HEK293 (cell line): ENCODE measurements at regions not wholly inside any gene's neighbourhood (a gene's known extent, or its start where the extent isn't known, plus 50 kb on each side); places are given as distances from the start of the nearest gene placed in this dataset.

Experiments
- CTCF ChIA-PET: fragments of 350-600 bp; formaldehyde crosslinking; extraction: SDS; loops from one replicate; lab custom pipeline; 2021; ENCODE audit warnings: antibody characterized with exemption; lab: Yijun Ruan, JAX
- POLR2A ChIA-PET: fragments of 300-600 bp; formaldehyde crosslinking; extraction: SDS; loops from one replicate; lab custom pipeline; 2020; ENCODE audit warnings: antibody characterized with exemption, inconsistent platforms; lab: Yijun Ruan, JAX
- H3K27ac ChIP-seq: fragments of 200-500 bp; sonication (Bioruptor generic); 2 replicates; pipeline ENCODE4 v1.5.1; 2014; ENCODE audit warnings: low read depth, low read length, control low read depth, inconsistent platforms; ENCODE audit errors: extremely low read depth
- H3K36me3 ChIP-seq, 2 experiments: fragments of 200-500 bp in 1 of 2; sonication (Bioruptor generic) in 1 of 2; 1 replicate in 1 of 2; 2 replicates in 1 of 2; pipeline ENCODE4 v1.5.1; 2014 to 2017; ENCODE audit warnings: inconsistent platforms in 2 of 2, low read length in 2 of 2; ENCODE audit not compliant: control insufficient read depth in 2 of 2, insufficient read depth in 1 of 2
- H3K4me1 ChIP-seq: fragments of 200-500 bp; sonication (Bioruptor generic); 2 replicates; pipeline ENCODE4 v1.5.1; 2014; ENCODE audit warnings: mild to moderate bottlenecking, low read length, inconsistent platforms; ENCODE audit not compliant: control insufficient read depth, insufficient read depth
- H3K4me3 ChIP-seq: 2 replicates; pipeline ENCODE4 v1.5.1; 2011; ENCODE audit warnings: low read depth, mild to moderate bottlenecking, control low read depth, low read length, moderate library complexity
- H3K9me3 ChIP-seq: fragments of 200-500 bp; sonication (Bioruptor generic); 2 replicates; pipeline ENCODE4 v1.5.1; 2014; ENCODE audit warnings: low read depth, low read length, inconsistent platforms; ENCODE audit not compliant: control insufficient read depth, insufficient read depth
- ZNF121 ChIP-seq: fragments of 450-650 bp; formaldehyde crosslinking; IDR thresholded peaks from 2 replicates; pipeline ENCODE4 v1.5.1; 2016; ENCODE audit warnings: missing biosample characterization, missing genetic modification characterization
- ZNF133 ChIP-seq: fragments of 450-650 bp; formaldehyde crosslinking; IDR thresholded peaks from 2 replicates; pipeline ENCODE4 v1.5.1; 2016; ENCODE audit warnings: missing biosample characterization, missing genetic modification characterization
- ZNF274 ChIP-seq, 2 experiments: fragments of 200-500 bp in 1 of 2; fragments of 450-650 bp in 1 of 2; sonication (Bioruptor generic) in 1 of 2; formaldehyde crosslinking in 1 of 2; IDR thresholded peaks; 2 replicates each; pipeline versions ENCODE4 v1.5.1 to v1.6.1; 2014 to 2016; ENCODE audit warnings: borderline replicate concordance in 1 of 2, inconsistent platforms in 1 of 2, low read length in 1 of 2, missing biosample characterization in 1 of 2, missing genetic modification characterization in 1 of 2
- ZNF341 ChIP-seq: fragments of 450-650 bp; formaldehyde crosslinking; IDR thresholded peaks from 2 replicates; pipeline ENCODE4; 2016; ENCODE audit warnings: low read depth, missing biosample characterization, missing genetic modification characterization
- ZNF510 ChIP-seq: fragments of 450-650 bp; formaldehyde crosslinking; IDR thresholded peaks from 2 replicates; pipeline ENCODE4 v1.5.1; 2018; ENCODE audit warnings: mild to moderate bottlenecking, missing genetic modification characterization, missing biosample characterization; ENCODE audit not compliant: insufficient replicate concordance
- ZNF549 ChIP-seq: fragments of 450-650 bp; IDR thresholded peaks from 2 replicates; pipeline ENCODE4 v1.5.1; 2018; ENCODE audit warnings: missing biosample characterization, missing genetic modification characterization, mild to moderate bottlenecking, inconsistent platforms, moderate library complexity
- ZNF585B ChIP-seq: fragments of 450-650 bp; formaldehyde crosslinking; IDR thresholded peaks from 2 replicates; pipeline ENCODE4 v1.5.1; 2016; ENCODE audit warnings: missing biosample characterization, missing genetic modification characterization
- ZSCAN23 ChIP-seq: fragments of 450-650 bp; formaldehyde crosslinking; IDR thresholded peaks from 2 replicates; pipeline ENCODE4 v1.5.1; 2016; ENCODE audit warnings: missing biosample characterization, missing genetic modification characterization
- TF ChIP-seq, protein P1 (sequence below): fragments of 450-650 bp; formaldehyde crosslinking; IDR thresholded peaks from 2 replicates; pipeline ENCODE4 v1.5.1; 2016; ENCODE audit warnings: missing biosample characterization, missing genetic modification characterization
- TF ChIP-seq, protein P2 (sequence below): fragments of 450-650 bp; formaldehyde crosslinking; IDR thresholded peaks from 2 replicates; pipeline ENCODE4 v1.5.1; 2016; ENCODE audit warnings: missing biosample characterization, missing genetic modification characterization
- TF ChIP-seq, protein P3 (sequence below): fragments of 450-650 bp; formaldehyde crosslinking; IDR thresholded peaks from 2 replicates; pipeline ENCODE4 v1.5.1; 2016; ENCODE audit warnings: missing biosample characterization, missing genetic modification characterization
- TF ChIP-seq, protein P4 (sequence below): fragments of 450-650 bp; formaldehyde crosslinking; IDR thresholded peaks from 2 replicates; pipeline ENCODE4 v1.5.1; 2016; ENCODE audit warnings: missing biosample characterization, missing genetic modification characterization
- TF ChIP-seq, protein P5 (sequence below): sonication (generic); formaldehyde crosslinking; IDR thresholded peaks from 2 replicates; pipeline ENCODE4 v1.8.1; 2022; ENCODE audit warnings: mild to moderate bottlenecking, moderate library complexity, missing genetic modification reagents
- TF ChIP-seq, protein P6 (sequence below): fragments of 450-650 bp; formaldehyde crosslinking; IDR thresholded peaks from 2 replicates; pipeline ENCODE4 v1.5.1; 2016; ENCODE audit warnings: missing biosample characterization, missing genetic modification characterization

DNA sequence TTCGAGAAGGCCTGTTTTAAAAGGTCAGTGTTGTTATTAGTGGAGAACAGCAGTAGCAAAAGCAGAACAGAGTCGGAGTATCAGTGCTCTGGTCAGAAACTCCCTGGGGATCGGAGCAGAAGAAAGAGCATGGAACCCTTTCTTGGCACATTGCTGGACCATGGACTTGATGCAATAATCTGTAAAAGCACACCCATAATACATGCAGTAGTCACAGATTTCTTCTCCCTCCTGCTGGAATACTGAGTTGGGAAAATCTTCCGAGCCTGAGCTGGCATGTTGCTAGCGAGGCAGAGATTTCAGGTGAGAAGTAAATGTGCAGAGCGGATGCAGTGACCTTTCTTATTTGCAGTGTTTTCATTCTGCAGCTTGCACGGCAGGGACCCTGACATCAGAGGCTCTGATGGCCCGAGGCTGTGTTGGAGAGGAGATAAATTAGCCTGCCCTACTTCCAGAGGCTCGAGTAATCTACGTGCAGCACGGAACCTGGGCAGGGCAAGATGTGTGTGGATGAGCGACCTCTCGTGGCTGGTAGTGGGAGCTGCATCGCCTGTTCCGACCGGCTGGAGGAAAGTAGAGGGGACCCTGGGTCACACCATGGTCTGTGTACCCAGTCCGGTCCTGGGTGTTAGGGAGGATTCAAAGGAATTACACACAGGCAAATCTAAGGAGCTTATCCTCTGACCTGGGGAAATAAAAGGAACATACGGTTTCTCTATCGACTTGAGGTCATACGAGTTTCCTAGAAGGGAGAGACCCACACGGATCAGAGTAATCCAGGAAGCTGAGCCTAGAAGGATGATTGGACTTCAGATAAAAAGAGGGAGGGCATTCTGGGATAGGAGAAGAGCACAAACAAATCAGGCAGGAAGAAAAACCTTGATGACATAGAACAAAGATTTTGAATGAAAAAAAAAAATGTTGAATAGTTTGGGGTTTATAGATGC is 137.0 kb upstream of the STMND1 start (continued):
- TF ChIP-seq, protein P1, sequence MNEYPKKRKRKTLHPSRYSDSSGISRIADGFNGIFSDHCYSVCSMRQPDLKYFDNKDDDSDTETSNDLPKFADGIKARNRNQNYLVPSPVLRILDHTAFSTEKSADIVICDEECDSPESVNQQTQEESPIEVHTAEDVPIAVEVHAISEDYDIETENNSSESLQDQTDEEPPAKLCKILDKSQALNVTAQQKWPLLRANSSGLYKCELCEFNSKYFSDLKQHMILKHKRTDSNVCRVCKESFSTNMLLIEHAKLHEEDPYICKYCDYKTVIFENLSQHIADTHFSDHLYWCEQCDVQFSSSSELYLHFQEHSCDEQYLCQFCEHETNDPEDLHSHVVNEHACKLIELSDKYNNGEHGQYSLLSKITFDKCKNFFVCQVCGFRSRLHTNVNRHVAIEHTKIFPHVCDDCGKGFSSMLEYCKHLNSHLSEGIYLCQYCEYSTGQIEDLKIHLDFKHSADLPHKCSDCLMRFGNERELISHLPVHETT (tag by site-specific recombination) = peak; percentile 66; the same call in 1 of the 2 replicates
- TF ChIP-seq, protein P2, sequence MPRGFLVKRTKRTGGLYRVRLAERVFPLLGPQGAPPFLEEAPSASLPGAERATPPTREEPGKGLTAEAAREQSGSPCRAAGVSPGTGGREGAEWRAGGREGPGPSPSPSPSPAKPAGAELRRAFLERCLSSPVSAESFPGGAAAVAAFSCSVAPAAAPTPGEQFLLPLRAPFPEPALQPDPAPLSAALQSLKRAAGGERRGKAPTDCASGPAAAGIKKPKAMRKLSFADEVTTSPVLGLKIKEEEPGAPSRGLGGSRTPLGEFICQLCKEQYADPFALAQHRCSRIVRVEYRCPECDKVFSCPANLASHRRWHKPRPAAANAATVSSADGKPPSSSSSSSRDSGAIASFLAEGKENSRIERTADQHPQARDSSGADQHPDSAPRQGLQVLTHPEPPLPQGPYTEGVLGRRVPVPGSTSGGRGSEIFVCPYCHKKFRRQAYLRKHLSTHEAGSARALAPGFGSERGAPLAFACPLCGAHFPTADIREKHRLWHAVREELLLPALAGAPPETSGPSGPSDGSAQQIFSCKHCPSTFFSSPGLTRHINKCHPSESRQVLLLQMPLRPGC (tag by site-specific recombination) = peak; percentile 82; the same call in 1 of the 2 replicates
- TF ChIP-seq, protein P3, sequence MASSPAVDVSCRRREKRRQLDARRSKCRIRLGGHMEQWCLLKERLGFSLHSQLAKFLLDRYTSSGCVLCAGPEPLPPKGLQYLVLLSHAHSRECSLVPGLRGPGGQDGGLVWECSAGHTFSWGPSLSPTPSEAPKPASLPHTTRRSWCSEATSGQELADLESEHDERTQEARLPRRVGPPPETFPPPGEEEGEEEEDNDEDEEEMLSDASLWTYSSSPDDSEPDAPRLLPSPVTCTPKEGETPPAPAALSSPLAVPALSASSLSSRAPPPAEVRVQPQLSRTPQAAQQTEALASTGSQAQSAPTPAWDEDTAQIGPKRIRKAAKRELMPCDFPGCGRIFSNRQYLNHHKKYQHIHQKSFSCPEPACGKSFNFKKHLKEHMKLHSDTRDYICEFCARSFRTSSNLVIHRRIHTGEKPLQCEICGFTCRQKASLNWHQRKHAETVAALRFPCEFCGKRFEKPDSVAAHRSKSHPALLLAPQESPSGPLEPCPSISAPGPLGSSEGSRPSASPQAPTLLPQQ (tag by site-specific recombination) = peak; percentile 73
- TF ChIP-seq ZNF274 (IDR thresholded peaks at IDR 0.05; ENCODE audit: low read length) (no peak), ZNF274 (tag by site-specific recombination; IDR thresholded peaks at IDR 0.05; ENCODE audit: borderline replicate concordance) (no peak), ZSCAN23 (tag by site-specific recombination) (no peak), ZNF585B (no peak), ZNF121 (no peak)

DNA sequence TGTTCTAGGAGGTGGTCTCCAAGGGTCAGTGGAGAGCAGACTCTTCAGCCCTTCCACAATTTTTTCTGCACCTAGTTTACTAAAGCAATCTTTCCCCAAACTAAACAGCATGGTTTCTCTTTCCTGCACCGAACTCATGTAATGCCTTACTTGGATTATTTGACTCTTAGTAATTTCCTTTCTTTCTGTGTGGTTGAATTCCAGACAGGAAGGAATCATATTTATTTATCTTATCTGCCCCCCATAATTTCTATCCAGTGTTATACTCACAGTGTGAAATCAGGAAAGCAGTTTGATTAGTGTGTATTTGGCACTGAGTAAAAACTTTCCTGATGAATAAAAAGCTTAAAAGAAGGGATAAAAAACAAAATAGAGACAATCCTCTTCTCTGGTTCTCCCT is 140.3 kb upstream of the STMND1 start:
- Histone ChIP-seq H3K4me1 (no peaks in the 10 kb centered on the region; the same call in 1 of the 2 replicates), H3K4me3 (no peak overlapping the region), H3K27ac (no peak overlapping the region), H3K9me3 (no peaks in the 10 kb centered on the region), H3K36me3 (no peaks in the 10 kb centered on the region)
- no peak for TF ChIP-seq ZNF341 (tag by site-specific recombination)
- TF ChIP-seq ZNF510 (tag by site-specific recombination) = no peak
- no peak for TF ChIP-seq ZNF549
- TF ChIP-seq, protein P4, sequence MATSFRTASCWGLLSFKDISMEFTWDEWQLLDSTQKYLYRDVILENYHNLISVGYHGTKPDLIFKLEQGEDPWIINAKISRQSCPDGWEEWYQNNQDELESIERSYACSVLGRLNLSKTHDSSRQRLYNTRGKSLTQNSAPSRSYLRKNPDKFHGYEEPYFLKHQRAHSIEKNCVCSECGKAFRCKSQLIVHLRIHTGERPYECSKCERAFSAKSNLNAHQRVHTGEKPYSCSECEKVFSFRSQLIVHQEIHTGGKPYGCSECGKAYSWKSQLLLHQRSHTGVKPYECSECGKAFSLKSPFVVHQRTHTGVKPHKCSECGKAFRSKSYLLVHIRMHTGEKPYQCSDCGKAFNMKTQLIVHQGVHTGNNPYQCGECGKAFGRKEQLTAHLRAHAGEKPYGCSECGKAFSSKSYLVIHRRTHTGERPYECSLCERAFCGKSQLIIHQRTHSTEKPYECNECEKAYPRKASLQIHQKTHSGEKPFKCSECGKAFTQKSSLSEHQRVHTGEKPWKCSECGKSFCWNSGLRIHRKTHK (tag by site-specific recombination) = no peak
- TF ChIP-seq, protein P5, sequence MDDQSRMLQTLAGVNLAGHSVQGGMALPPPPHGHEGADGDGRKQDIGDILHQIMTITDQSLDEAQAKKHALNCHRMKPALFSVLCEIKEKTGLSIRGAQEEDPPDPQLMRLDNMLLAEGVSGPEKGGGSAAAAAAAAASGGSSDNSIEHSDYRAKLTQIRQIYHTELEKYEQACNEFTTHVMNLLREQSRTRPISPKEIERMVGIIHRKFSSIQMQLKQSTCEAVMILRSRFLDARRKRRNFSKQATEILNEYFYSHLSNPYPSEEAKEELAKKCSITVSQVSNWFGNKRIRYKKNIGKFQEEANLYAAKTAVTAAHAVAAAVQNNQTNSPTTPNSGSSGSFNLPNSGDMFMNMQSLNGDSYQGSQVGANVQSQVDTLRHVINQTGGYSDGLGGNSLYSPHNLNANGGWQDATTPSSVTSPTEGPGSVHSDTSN (CRISPR knock-in tag) = no peak
- TF ChIP-seq, protein P6, sequence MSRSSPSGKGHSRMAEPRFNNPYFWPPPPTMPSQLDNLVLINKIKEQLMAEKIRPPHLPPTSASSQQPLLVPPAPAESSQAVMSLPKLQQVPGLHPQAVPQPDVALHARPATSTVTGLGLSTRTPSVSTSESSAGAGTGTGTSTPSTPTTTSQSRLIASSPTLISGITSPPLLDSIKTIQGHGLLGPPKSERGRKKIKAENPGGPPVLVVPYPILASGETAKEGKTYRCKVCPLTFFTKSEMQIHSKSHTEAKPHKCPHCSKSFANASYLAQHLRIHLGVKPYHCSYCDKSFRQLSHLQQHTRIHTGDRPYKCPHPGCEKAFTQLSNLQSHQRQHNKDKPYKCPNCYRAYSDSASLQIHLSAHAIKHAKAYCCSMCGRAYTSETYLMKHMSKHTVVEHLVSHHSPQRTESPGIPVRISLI (tag by site-specific recombination) = no peak
- TF ChIP-seq ZNF133 = no peak
- ChIA-PET POLR2A (interaction anchor here (0.5 to 2.5 kb wide), 2 partner anchors 111 to 200 kb away, joined by 5 to 6 read pairs; partner anchors contain the start of gene ATXN1), CTCF (interaction anchor here (0.6 to 8.3 kb wide), 5 partner anchors 9 to 527 kb away, joined by 3 to 94 read pairs (median 4); partner anchors contain the start of gene ATXN1)
